CD8-positive, alpha-beta memory T cell (primary cell): ENCODE measurements at regions not wholly inside any gene's neighbourhood (a gene's known extent, or its start where the extent isn't known, plus 50 kb on each side); places are given as distances from the start of the nearest gene placed in this dataset.
"Not testable (repeated sequence)": the region's sequence is repeated elsewhere in the genome, so short reads cannot be mapped to it uniquely, and the experiment has no call there.

Experiments
- CTCF ChIA-PET: fragments of 350-600 bp; sonication (Branson Sonifier 250); formaldehyde crosslinking; loops from one replicate; lab custom pipeline; 2021; ENCODE audit warnings: antibody characterized with exemption; lab: Charles Lee
- POLR2A ChIA-PET: fragments of 350-600 bp; sonication (Branson Sonifier 250); formaldehyde crosslinking; loops from one replicate; lab custom pipeline; 2021; ENCODE audit warnings: antibody characterized with exemption; lab: Charles Lee
- DNase-seq, 5 donors: peaks; one replicate each; pipeline versions ENCODE4 v3.0.0 to v3.0.0-alpha.2; 2020 to 2022; ENCODE audit warnings: mixed read lengths in 1 of 5
- H3K27ac ChIP-seq: one replicate; pipeline ENCODE4 v1.7.0; 2013; ENCODE audit warnings: low read depth, mild to moderate bottlenecking, low read length, moderate library complexity
- H3K27me3 ChIP-seq: 2 replicates; pipeline ENCODE4 v1.7.0; 2013; ENCODE audit warnings: low read length, mild to moderate bottlenecking; ENCODE audit not compliant: insufficient read depth, poor library complexity, severe bottlenecking
- H3K36me3 ChIP-seq: 2 replicates; pipeline ENCODE4 v1.7.0; 2013; ENCODE audit warnings: mild to moderate bottlenecking, low read length, moderate library complexity; ENCODE audit not compliant: insufficient read depth
- H3K4me1 ChIP-seq: 2 replicates; pipeline ENCODE4 v1.7.0; 2013; ENCODE audit warnings: mild to moderate bottlenecking, low read length, moderate library complexity; ENCODE audit not compliant: insufficient read depth
- H3K4me3 ChIP-seq: 2 replicates; pipeline ENCODE4 v1.7.0; 2013; ENCODE audit warnings: mild to moderate bottlenecking, low read length
- H3K9me3 ChIP-seq: 2 replicates; pipeline ENCODE4 v1.7.0; 2013; ENCODE audit warnings: mild to moderate bottlenecking, low read length
- H3K27ac Mint-ChIP-seq, 8 donors: one replicate each; pipeline ENCODE4 v1.8.0; 2020 to 2021; ENCODE audit warnings: mixed read lengths in 8 of 8, mild to moderate bottlenecking in 6 of 8, inconsistent platforms in 3 of 8, moderate library complexity in 3 of 8
- H3K27me3 Mint-ChIP-seq, 2 donors: one replicate each; pipeline ENCODE4 v1.8.0; 2020 to 2021; ENCODE audit warnings: mixed read lengths in 2 of 2, mild to moderate bottlenecking in 1 of 2, moderate library complexity in 1 of 2
- H3K36me3 Mint-ChIP-seq, 3 donors: one replicate each; pipeline ENCODE4 v1.8.0; 2020 to 2021; ENCODE audit warnings: mixed read lengths in 3 of 3, inconsistent platforms in 1 of 3, mild to moderate bottlenecking in 1 of 3
- H3K4me1 Mint-ChIP-seq, 3 donors: one replicate each; pipeline ENCODE4 v1.8.0; 2020 to 2021; ENCODE audit warnings: mixed read lengths in 3 of 3, inconsistent platforms in 1 of 3, mild to moderate bottlenecking in 1 of 3
- H3K4me3 Mint-ChIP-seq, 7 donors: one replicate each; pipeline ENCODE4 v1.8.0; 2020 to 2021; ENCODE audit warnings: mixed read lengths in 7 of 7, mild to moderate bottlenecking in 6 of 7, moderate library complexity in 4 of 7, inconsistent platforms in 2 of 7
- H3K9me3 Mint-ChIP-seq, 5 donors: one replicate each; pipeline ENCODE4 v1.8.0; 2020 to 2022; ENCODE audit warnings: mixed read lengths in 5 of 5, mild to moderate bottlenecking in 3 of 5, moderate library complexity in 2 of 5, inconsistent platforms in 1 of 5

DNA sequence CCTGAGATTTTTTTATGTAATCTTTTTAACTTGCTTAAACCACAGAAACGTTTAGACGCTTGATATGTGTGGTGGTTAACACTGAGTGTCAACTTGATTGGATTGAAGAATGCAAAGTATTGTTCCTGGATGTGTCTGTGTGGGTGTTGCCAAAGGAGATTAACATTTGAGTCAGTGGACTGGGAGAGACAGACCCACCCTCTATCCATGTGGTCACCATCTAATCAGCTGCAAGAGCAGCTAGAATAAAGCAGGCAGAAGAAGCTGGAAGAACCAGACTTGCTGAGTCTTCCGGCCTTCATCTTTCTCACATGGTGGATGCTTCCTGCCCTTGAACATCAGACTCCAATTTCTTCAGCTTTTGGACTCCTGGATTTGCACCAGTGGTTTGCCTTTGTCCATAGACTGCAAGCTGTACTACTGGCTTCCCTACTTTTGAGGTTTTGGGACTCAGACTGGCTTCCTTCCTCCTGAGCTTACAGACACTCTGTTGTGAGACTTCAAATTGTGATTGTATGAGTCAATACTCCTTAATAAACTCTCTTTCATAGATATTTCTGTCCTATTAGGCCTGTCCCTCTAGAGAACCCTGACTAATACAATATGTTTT is 816.0 kb upstream of the CDH9 start:
- no peaks in the 10 kb centered on the region for H3K27me3 ChIP-seq
- CTCF ChIA-PET: no interaction called here
- H3K9me3 ChIP-seq: no peaks in the 10 kb centered on the region
- Mint-ChIP-seq H3K4me1 (no peaks in the 10 kb centered on the region), H3K4me3 (no peak overlapping the region), H3K9me3 (peaks cover 9 to 50% (median 23%) of the 10 kb centered on the region in 5 donors), H3K27ac (no peak overlapping the region), H3K36me3 (no peaks in the 10 kb centered on the region), H3K27me3 (no peaks in the 10 kb centered on the region)
- no peaks in the 10 kb centered on the region for H3K36me3 ChIP-seq
- H3K27ac ChIP-seq: no peak overlapping the region
- no peak overlapping the region for H3K4me3 ChIP-seq
- H3K4me1 ChIP-seq: no peaks in the 10 kb centered on the region
- no peak for DNase-seq
- POLR2A ChIA-PET: no interaction called here

DNA sequence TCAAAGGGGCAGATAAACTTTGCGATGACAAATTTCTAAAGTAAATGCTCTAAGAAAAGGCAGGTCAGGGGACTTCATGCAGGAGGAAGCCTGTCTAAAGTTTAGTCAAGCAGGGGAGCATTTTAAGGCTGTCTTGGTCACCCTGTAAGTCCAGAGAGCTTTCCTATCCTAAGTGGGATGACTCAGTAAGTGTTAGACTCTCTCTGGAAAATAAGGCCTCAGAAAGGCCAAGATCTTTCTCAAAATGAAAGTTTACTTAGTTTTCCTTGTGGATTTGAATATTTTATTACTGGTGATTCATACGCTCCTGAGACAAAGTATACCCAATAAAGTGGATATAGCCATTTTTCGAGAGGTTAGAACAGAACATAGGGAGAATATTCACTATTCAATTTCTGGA is 806.9 kb upstream of the CDH9 start:
- no peaks in the 10 kb centered on the region for H3K4me1 ChIP-seq
- no peak overlapping the region for H3K27ac Mint-ChIP-seq
- no peaks in the 10 kb centered on the region for H3K36me3 Mint-ChIP-seq
- no peak overlapping the region for H3K27ac ChIP-seq
- DNase-seq: no peak
- CTCF ChIA-PET: no interaction called here
- no peaks in the 10 kb centered on the region for H3K9me3 ChIP-seq
- H3K27me3 Mint-ChIP-seq: no peaks in the 10 kb centered on the region
- H3K4me3 Mint-ChIP-seq: no peak overlapping the region
- H3K4me3 ChIP-seq: no peak overlapping the region
- no peaks in the 10 kb centered on the region for H3K4me1 Mint-ChIP-seq
- POLR2A ChIA-PET: no interaction called here
- H3K9me3 Mint-ChIP-seq: peaks cover 7 to 37% (median 14%) of the 10 kb centered on the region in 5 donors
- no peaks in the 10 kb centered on the region for H3K36me3 ChIP-seq
- no peaks in the 10 kb centered on the region for H3K27me3 ChIP-seq

DNA sequence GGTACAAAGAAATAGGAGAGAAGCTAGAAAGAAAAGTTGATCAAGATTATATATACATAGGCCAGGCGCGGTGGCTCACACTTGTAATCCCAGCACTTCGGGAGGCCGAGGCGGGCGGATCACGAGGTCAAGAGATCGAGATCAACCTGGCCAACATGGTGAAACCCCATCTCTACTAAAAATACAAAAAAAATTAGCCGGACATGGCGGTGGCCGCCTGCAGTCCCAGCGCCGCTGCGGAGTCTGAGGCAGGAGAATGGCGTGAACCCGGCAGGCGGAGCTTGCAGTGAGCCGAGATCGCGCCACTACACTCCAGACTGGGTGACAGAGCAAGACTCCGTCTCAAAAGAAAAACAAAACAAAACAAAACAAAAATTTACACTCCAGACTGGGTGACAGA is 798.3 kb upstream of the CDH9 start:
- H3K36me3 ChIP-seq, H3K36me3 Mint-ChIP-seq, POLR2A ChIA-PET, H3K4me1 ChIP-seq, H3K27me3 Mint-ChIP-seq, H3K27ac ChIP-seq, CTCF ChIA-PET, H3K9me3 ChIP-seq, H3K4me3 Mint-ChIP-seq, H3K27me3 ChIP-seq, DNase-seq, H3K4me1 Mint-ChIP-seq, H3K27ac Mint-ChIP-seq, H3K4me3 ChIP-seq: not testable (repeated sequence)
- peaks cover 7 to 45% (median 10%) of the 10 kb centered on the region in 5 donors for H3K9me3 Mint-ChIP-seq

DNA sequence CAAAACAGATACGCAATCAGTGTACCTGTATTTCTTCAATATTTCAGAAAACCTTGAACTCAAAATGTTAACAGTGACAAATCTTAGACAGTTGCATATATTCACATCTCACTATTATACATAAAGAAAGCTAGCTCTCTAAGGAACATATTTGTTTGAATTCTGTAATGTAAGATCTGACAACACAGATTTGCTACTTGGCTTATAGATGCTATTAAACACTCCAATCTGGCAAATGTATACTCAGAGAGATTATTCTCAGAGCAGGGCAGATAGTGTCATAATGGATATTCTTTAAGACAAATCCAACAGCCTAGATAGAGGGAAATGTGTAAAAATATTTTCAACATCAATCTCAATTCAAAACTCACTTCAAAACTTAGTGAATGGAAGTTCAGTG is 794.5 kb upstream of the CDH9 start:
- no peak overlapping the region for H3K4me3 Mint-ChIP-seq
- ChIA-PET CTCF (no interaction called here), POLR2A (no interaction called here)
- H3K27me3 Mint-ChIP-seq: no peaks in the 10 kb centered on the region
- Histone ChIP-seq H3K27ac (no peak overlapping the region), H3K27me3 (no peaks in the 10 kb centered on the region), H3K9me3 (no peaks in the 10 kb centered on the region), H3K4me1 (no peaks in the 10 kb centered on the region), H3K4me3 (no peak overlapping the region), H3K36me3 (no peaks in the 10 kb centered on the region)
- H3K36me3 Mint-ChIP-seq: no peaks in the 10 kb centered on the region
- no peak for DNase-seq
- no peaks in the 10 kb centered on the region for H3K4me1 Mint-ChIP-seq
- no peak overlapping the region for H3K27ac Mint-ChIP-seq
- H3K9me3 Mint-ChIP-seq: peaks cover 5 to 39% (median 13%) of the 10 kb centered on the region in 5 donors

DNA sequence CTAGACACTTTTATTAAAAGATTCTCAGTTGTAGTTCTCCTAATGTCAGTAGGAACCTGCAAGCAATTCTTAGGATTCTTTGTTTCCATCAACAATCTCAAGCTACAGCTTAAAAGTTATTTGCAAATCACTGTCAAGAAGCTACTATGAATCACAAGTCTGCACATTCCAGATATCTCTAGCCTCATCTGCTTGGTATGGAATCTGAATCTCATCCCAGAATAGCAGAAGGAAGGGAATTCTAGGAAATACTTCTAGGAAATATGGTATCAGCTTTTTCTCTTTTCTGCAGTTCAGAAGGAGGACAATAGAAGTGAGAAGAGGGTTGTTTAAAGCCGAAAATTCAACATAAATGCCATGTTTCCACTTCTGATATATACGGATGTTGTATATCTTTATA is 792.2 kb upstream of the CDH9 start:
- Histone ChIP-seq H3K27me3 (no peaks in the 10 kb centered on the region), H3K9me3 (no peaks in the 10 kb centered on the region), H3K4me1 (no peaks in the 10 kb centered on the region), H3K27ac (no peak overlapping the region), H3K4me3 (no peak overlapping the region), H3K36me3 (no peaks in the 10 kb centered on the region)
- Mint-ChIP-seq H3K4me1 (no peaks in the 10 kb centered on the region), H3K4me3 (no peak overlapping the region), H3K9me3 (peaks cover 0 to 33% (median 7%) of the 10 kb centered on the region in 5 donors), H3K27ac (no peak overlapping the region), H3K36me3 (no peaks in the 10 kb centered on the region), H3K27me3 (no peaks in the 10 kb centered on the region)
- ChIA-PET CTCF (no interaction called here), POLR2A (no interaction called here)
- DNase-seq: no peak

DNA sequence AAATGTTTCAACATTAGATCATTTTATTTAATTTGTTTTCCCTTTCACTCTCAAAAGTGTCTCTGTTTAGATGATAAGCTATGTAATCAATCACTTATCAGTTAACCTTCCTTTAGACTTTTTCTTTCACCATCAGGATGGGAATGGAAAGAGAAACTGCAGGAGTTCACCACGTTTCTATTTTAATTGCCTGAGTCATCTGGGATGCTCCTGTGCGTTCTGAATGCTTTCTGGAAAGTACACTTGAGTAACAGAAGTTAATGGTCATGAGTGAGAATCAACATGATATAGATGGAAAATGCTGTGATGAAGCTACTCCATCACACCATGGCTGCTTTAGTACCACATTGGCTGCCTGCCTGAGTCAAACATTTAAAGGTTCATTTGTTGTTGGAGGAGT is 783.3 kb upstream of the CDH9 start:
- H3K27ac Mint-ChIP-seq: no peak overlapping the region
- H3K4me3 Mint-ChIP-seq: no peak overlapping the region
- CTCF ChIA-PET: no interaction called here
- H3K36me3 Mint-ChIP-seq: no peaks in the 10 kb centered on the region
- Histone ChIP-seq H3K4me3 (no peak overlapping the region), H3K27ac (no peak overlapping the region), H3K27me3 (no peaks in the 10 kb centered on the region), H3K36me3 (no peaks in the 10 kb centered on the region), H3K4me1 (no peaks in the 10 kb centered on the region), H3K9me3 (no peaks in the 10 kb centered on the region)
- H3K4me1 Mint-ChIP-seq: no peaks in the 10 kb centered on the region
- H3K27me3 Mint-ChIP-seq: no peaks in the 10 kb centered on the region
- DNase-seq: no peak
- H3K9me3 Mint-ChIP-seq: peaks cover 0 to 36% (median 16%) of the 10 kb centered on the region in 5 donors
- POLR2A ChIA-PET: no interaction called here

DNA sequence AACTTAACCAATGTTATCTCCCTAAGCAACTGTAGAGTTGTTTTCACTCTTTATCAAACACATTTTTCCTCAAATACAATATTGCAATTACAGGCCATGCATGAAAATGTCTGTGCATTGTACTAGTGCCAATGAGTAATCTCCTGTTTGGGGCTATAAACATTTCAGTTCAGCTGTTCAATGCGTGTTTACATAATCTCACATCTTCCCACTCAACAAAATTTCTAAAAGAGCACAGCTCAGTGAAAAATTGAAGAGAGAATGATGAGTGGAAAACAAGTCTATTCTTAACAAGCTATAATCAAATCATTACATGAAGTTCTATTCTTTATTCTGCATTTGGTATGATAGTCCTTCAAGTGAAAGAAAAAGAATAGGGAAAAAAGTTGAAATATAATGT is 780.5 kb upstream of the CDH9 start:
- H3K27ac Mint-ChIP-seq: no peak overlapping the region
- POLR2A ChIA-PET: no interaction called here
- peaks cover 0 to 43% (median 19%) of the 10 kb centered on the region in 5 donors for H3K9me3 Mint-ChIP-seq
- no peak overlapping the region for H3K4me3 Mint-ChIP-seq
- no peak overlapping the region for H3K27ac ChIP-seq
- CTCF ChIA-PET: no interaction called here
- no peaks in the 10 kb centered on the region for H3K36me3 Mint-ChIP-seq
- no peaks in the 10 kb centered on the region for H3K9me3 ChIP-seq
- H3K27me3 ChIP-seq: no peaks in the 10 kb centered on the region
- no peaks in the 10 kb centered on the region for H3K36me3 ChIP-seq
- H3K4me1 ChIP-seq: no peaks in the 10 kb centered on the region
- no peaks in the 10 kb centered on the region for H3K27me3 Mint-ChIP-seq
- DNase-seq: no peak
- no peak overlapping the region for H3K4me3 ChIP-seq
- no peaks in the 10 kb centered on the region for H3K4me1 Mint-ChIP-seq

DNA sequence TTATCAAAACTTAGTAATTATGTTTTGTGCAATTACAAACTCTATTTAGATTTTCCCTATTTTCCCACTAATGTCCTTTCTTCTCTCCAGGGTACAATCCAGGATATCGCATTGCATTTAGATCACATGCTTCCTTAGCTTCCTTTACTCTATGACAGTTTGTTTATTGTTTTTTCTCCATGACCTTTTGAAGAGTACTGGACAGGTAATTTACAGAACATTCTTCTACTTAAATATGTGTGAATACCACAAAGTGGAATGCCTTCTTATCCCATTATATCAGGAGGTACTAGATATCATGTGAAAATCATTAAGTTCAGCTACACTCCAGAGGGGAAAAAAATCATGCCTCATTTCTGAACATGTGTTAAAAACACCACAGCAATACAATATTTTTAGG is 776.6 kb upstream of the CDH9 start:
- H3K27ac ChIP-seq: no peak overlapping the region
- no peak overlapping the region for H3K4me3 Mint-ChIP-seq
- no peaks in the 10 kb centered on the region for H3K4me1 ChIP-seq
- H3K4me1 Mint-ChIP-seq: no peaks in the 10 kb centered on the region
- no peaks in the 10 kb centered on the region for H3K27me3 ChIP-seq
- no peaks in the 10 kb centered on the region for H3K36me3 Mint-ChIP-seq
- no peaks in the 10 kb centered on the region for H3K36me3 ChIP-seq
- ChIA-PET POLR2A (no interaction called here), CTCF (no interaction called here)
- no peaks in the 10 kb centered on the region for H3K27me3 Mint-ChIP-seq
- DNase-seq: no peak
- no peaks in the 10 kb centered on the region for H3K9me3 ChIP-seq
- H3K9me3 Mint-ChIP-seq: peaks cover 0 to 45% (median 13%) of the 10 kb centered on the region in 5 donors
- H3K4me3 ChIP-seq: no peak overlapping the region
- no peak overlapping the region for H3K27ac Mint-ChIP-seq

DNA sequence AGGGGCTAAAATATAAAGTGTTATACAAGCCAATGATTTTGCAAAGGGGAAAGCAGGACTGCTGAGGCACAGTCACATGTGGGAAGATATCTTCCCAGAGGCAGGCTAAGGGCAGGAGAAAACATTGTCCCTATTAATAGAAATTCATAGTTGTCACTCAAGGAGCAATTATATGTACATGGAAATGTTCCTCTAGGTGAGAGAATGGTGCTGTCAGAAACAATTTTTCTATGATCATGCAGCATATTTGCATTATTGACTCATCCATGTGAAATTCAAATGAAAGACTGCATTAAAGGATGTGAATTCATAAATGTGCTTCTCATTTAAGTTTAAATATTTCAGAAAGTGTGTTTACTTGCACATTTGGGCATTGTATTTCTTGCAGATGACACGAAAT is 775.9 kb upstream of the CDH9 start:
- H3K4me1 ChIP-seq: no peaks in the 10 kb centered on the region
- H3K4me1 Mint-ChIP-seq: no peaks in the 10 kb centered on the region
- H3K27me3 ChIP-seq: no peaks in the 10 kb centered on the region
- ChIA-PET POLR2A (no interaction called here), CTCF (no interaction called here)
- H3K27ac Mint-ChIP-seq: no peak overlapping the region
- no peak overlapping the region for H3K27ac ChIP-seq
- H3K9me3 ChIP-seq: no peaks in the 10 kb centered on the region
- no peak overlapping the region for H3K4me3 Mint-ChIP-seq
- no peak for DNase-seq
- no peaks in the 10 kb centered on the region for H3K27me3 Mint-ChIP-seq
- peaks cover under 1 to 47% (median 14%) of the 10 kb centered on the region in 5 donors for H3K9me3 Mint-ChIP-seq
- H3K4me3 ChIP-seq: no peak overlapping the region
- no peaks in the 10 kb centered on the region for H3K36me3 ChIP-seq
- no peaks in the 10 kb centered on the region for H3K36me3 Mint-ChIP-seq
